SK-N-DZ (cell line): ENCODE measurements at regions not wholly inside any gene's neighbourhood (a gene's known extent, or its start where the extent isn't known, plus 50 kb on each side); places are given as distances from the start of the nearest gene placed in this dataset.

Experiments used
- DNase-seq: peaks from one replicate; pipeline ENCODE4 v3.0.0-alpha.2; 2015; ENCODE audit warnings: low spot score

DNA sequence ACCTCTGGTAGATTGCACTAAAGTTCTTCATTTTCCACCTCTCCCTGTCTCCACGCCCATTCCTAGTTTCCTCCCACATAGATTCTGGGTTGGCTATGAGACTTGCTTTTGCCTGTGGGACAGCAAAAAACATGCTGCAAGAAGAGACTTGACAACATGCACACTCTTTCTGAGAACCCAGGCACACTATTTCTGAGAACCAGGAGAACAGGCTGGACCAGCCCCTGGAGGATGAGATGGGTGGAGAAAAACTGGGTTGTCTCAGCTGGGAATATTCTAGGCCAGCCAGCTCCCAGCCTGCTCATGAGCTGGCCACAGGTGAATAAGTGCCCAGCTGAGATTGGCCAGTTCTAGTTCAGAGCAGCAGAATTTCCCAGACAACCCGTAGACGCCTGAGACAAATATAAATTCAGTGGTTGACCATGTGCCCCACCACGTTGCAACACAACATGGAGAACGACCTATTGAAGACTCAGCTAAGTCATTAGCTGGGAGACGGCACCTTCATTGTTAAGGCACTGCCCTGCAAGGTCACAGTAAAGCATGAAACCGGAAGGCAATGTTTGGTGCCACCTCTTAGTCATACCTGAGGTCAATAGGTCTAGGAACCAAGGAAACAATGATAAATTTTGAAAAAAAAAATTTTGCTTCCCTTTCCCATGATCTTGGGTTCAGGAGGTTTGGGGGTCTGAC, 92.7 kb upstream of the AKR1E2 start:
- no peak for DNase-seq

DNA sequence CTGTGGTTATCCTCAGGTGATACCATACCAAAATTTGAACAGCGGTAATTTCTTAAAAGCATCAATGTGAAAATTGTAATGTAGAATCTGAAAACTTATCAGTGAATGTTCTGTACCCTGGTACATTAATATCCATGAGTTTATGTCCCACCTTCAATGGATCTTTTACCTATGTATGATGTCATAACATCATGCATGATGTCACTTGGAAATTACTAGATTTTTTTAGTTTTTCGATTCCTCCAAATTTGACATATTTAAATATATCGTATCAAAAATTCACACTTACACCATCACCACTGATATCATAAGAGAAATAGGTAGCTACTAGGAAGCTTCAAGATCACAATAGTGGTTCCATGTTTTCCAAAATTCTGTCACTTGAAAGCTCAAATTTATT, 95.0 kb upstream of the AKR1E2 start:
- no peak for DNase-seq

DNA sequence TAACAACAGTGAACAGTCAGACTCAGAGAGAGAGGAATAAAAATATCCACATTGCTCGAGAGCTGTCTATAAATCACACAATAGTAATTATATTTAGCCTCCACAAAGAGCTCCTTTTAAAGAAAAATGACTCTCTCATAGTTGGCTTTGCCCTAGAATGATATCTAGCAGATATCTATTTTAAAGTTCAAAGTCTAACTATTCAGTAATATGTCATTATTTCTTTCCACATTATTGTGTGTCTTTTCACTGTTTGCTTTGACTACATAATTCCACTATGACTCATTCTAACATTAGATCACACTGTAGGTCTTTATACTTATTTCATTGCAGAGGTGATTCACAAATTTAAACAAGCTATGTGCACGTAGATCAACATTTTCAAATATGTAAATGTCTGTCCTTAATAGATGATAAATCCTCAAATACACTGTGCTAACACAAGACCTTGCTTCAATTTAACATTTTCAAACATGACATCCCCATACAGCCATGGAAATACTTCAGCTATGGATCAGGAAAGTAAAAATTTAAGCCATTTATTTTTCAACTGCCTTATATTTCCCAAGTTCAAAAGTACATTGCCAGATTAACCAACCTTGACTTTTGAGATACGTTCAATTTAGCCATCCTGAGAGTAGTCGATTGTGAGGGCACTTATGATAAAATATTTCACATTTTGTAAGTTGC, 99.9 kb upstream of the AKR1E2 start:
- no peak for DNase-seq

DNA sequence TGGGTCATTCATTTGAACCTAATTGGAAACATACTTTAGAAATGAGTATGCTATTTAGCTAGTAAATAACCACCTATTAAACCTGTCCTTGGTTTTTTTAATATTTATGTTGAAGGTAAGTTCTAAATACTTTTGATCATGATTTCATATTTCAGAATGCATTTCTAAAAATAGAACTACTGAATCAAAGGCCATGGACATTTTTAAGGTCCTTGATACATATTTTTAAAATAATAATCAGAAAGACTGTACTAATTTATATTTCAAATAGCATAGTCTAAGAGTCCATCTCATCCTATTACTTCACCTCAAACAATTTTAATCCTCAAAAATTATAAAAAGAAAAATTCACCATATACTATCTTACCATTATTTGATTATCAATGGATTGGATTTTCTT, 102.1 kb upstream of the AKR1E2 start:
- no peak for DNase-seq

DNA sequence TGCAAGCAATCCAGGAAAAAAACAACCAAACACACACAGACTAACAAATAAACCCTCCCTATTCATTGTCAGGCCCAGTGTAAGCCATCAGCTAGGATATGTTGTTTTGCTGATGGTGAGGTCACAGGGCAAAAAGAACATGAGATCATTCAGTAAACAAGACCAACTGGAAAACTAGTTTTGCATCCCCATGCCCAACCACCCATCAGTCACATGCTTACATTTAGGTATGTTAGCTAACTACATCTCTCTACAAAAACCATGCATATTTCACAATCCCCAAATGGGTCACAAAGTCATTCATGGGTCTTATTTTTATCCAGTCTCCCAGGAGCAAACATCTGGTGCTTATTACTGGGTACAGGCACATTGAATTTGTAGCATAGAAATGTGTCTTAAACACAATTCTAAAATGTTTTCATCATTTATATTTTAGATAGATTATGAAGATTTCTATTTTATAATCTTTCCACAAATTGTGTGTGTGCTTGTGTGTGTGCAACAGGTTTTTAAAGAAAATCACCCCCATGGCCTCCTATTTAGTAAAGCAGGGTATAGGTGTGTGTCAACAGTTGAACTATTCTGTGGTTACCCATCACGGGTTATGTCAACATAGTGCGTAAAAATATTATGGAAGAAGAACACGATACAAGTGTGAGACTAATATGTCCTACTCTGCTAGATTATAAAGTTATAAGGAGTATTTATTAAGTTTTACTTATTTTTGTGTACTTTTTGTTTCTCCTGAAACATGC, 103.8 kb upstream of the AKR1E2 start:
- no peak for DNase-seq

DNA sequence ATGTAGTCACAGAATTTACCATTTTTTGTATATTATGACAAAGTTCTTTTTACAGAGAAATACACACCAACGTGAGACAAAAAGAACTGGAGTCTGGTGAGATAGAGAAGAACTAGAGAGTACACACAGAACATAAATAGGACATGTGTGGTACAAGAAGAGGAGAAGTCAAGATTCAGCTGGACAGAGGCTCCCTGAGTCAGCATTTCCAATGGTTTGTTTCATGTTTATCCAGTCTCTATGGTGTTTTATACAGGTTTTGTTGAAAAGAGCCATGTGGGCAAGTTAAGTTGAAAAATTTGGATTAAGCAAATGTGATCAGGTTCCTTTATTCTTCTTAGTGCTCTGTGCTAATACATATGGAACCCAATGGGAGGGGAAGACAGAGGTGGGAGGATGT, 105.5 kb upstream of the AKR1E2 start:
- DNase-seq: no peak

DNA sequence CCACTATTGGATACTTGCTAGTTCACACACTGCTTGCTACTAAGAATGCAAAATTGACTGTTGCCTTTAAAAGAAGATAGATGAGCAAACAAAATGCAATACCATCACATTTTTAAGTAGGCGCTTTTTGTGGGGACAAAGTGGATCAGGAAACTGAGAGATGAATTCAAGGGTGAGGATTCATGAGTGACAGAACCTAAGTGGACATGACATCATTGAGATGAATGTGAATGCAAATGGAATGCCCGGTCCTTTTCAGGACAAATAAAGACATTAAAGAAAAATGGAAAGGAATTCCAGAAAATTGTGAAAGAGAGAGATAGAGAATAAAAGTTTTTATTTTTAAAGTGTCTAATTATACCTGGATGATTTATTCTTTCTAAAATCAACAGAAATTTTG, 106.3 kb upstream of the AKR1E2 start:
- no peak for DNase-seq

DNA sequence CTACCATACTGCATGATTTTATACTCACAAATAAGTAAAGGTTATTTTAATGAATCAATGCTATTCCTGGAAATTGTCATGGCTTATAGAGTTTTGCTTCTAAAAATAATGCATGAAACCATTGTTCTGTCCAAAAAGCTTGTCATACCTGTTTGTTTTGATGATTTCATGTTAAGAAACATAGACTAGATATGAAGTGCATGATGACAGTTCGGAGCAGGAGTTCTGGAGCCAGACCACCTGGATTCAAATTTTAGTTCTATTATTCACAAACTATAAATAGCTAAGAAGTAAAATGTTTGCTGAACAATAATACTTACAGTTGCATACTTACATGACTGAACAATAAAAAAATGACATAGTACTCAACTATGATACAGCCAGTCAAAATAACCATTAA, 107.0 kb upstream of the AKR1E2 start:
- no peak for DNase-seq

DNA sequence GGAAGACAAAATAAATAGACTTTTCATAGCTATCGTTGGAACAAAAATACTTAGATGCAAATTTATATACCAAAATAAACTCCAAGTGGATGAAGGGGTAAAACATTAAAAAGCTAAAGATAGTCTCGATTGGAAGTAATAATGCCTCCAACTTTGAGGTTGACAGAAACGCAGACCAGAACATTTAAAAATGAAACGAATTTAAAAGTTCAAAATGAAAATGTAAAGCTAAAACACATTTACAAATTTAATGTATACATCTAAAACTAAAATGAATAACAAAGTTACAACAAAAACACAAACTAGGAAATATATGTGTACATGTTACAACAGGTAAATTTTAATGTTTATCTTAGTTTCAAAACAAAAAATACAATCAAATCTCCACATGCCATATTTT, 107.5 kb upstream of the AKR1E2 start:
- no peak for DNase-seq

DNA sequence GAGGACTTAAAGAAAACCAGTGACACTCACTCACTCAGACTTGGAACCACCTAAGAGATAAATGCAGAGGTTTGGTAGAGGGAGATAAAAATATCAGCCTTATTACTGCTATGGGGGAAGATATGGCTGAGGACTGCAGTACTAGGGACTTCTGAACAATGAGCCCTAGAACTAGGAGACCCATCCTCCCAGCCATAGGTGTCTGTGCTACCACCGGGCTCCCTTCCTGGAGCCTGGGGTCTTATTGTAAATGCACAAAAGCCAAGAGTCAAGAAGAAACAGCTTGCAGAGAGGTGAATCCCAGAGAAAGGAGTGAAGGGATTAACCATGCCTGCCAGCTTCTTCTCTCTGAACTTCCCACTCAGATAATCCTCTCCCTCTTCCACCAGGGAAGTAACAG, 108.3 kb upstream of the AKR1E2 start:
- no peak for DNase-seq

DNA sequence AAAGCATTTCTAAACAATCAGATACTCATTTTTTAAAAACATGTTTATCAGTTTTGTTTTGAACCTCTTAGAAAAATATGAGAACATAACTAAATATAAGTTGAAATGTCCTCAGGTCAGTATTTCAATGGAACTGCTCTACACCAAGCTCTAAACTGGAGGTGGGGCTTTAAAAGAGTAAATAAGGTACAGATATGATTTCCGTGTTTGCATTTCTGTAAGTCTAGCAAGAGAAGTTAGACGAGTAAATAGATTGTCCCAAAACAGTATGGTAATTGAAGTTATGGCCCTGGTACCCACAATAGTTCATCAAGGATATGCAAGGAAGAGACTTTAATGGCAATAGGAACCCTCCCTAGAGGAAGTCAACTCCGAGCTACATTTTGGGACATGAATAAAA, 115.1 kb upstream of the AKR1E2 start:
- DNase-seq: no peak

DNA sequence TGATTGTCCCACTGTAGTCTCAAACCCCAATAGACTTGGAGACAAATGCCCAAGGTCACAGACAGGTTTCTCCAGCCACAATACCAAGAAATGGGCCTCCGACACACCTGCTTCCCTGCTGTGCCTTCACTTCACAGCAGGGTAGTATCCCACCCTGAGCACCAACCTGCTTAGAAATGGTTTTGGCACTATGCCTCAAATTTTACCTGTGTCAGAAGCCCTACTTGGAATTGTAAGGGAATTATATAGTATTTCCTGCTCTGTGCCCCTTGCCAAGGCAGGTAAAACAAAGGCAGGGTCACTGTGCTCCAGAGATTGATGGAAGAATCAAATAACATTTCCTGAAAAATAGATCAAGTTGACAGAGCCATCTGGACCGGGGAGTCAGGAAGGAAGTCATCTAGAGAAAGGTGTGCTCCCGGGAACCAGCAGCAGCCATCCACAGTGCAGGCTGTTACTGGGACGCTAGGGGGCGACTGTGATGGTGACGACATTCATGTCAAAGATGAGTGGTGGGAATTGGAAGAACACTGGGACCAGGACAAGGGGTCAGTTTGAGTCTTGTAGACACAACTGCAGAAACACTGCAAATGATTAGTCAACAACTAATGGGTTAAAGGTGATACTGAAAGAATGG, 117.8 kb upstream of the AKR1E2 start:
- no peak for DNase-seq

DNA sequence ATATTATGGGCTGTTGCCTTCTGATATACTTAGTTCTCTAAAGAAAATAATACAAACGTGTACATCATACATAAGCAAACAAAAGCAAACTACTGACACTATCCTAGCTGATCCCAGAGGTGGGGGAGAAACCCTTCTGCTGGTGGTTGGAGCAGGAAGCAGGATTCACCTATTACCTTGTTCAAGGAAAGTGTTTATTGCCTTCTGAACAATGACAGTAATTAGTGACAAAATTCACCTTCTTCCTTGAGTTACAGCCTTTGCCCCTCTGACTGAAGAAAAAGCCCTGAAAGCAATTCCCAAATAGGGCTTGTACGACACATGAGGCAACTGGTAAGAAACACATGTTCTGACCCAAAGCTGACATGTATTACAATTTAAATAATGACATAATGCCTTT, 118.8 kb upstream of the AKR1E2 start:
- DNase-seq: no peak

DNA sequence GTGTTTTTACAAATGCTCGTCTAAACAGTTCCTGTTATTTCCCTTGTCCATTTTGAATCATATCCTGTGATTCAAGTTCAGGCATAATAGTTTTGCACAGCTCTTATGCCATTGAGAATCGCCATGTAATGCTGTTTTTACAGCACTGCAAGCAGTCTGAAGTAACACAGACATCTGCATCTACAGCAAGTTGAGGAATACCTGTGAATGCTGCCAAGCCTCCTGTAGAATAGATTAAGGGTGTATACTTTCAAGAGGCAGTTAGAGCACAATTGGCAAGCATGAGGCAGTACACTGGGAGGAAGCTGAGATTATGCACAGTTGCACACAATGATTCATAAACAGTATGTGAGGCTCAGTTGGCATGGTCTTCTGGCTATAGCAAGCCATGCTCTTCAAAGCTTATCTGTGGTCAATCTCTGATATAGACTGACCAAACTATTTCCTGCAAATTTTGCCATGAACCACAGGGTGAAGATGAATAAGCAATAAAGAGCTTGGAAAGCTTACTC, 121.9 kb upstream of the AKR1E2 start:
- no peak for DNase-seq

DNA sequence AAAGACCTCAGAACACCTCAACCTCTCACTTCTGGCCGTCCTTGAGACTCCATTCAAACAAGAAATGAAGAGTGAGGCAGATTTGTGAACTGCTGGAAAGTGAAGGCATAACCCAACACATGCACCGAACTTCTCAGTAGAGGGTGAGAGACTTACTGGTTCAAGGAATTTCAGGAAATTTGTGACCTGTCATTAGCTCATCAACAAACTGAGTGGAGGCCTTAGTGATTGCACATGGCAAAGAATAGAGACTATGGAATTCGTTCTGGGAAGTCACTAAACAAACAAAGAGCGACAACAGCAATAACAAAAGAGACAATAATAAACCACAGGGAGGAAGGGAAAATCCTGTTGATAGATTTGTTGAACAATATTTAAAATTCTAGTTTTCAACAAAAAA, 125.0 kb upstream of the AKR1E2 start:
- no peak for DNase-seq

DNA sequence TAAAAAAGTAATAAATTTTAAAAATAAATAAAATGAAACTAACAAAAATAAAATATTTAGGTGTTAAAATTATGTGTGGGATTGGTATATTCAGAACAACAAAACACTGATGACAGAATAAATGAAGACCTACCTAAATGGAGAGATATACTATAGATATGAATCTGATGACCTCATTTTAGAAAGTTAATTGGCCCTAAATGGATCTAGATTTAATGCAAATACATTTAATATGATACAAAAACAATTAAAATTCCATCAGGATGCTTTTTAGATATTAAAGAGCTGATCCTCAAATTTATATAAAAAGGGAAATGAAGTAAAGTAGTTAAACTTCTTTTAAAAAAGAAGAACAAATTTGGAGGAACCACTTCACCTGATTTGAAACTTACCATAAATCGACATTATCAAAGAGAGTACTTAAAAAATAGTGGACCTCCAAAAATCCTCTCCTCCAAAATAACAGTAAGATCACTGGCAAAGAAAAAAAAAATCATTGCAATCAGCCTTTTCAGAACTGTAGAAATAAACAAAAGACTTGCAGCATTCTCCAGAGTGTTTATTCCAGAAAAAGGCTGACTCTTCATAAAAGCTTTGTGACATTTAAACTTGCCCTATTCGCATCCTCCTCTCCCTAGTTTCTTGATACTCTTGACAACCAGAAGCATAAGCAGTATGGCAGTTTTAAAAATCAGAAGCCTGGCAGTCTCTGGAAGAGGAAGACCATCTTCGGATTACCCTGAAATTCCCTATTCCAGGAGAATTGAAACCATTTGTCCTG, 125.9 kb upstream of the AKR1E2 start:
- no peak for DNase-seq

DNA sequence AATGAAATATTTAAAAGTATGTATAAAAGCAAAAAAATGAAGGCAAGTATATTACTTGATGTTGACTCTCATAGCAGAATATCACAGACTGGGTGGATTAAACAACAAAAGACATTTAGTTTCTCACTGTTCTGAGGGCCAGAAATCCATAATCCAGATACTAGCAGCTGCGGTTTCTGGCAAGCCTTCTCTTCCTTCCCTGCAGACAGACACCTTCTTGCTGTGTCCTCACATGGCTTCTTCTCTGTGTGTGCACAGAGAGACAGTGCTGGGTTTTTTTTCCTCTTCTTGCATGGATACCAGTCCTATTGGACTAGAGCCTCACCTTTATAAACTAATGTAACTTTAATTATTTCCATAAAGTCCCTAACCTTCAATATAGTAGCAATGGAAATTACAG, 127.9 kb upstream of the AKR1E2 start:
- no peak for DNase-seq

DNA sequence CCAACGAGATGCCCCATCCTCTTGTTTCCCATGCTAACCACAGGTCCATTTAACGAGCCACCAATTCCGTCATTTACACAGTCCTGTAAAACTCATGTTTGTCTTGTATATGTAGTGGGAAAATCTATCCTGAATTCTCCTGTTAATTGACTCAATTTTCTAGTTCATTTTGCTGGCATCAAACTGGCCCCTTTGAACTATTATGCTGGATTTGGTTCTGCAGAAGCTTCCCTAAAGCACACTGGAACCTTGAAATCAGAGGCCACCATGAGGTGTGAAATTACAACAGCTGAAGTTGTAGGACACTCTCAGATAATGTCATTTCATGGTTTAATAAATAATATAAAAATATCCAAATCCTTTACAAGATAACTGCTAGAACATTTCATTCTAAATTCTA, 129.8 kb upstream of the AKR1E2 start:
- no peak for DNase-seq

DNA sequence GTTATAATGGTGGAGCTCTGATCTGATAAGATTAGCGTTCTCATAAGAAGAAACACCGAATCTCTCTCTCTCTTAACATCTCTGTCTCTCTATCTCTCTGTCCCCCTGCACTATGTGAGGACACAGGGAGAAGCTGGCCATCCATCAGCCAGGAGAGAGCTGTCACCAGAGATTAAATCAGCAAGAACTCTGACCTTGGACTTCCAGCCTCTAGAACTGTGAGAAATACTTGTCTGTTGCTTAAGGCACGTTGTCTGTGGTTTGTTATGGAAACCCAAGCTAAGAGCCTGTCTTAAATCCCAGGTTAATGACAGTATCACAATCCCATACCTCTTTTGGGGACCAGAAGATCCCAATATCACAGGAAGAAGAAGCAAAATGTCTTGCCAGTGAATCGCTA, 132.0 kb upstream of the AKR1E2 start:
- DNase-seq: no peak

DNA sequence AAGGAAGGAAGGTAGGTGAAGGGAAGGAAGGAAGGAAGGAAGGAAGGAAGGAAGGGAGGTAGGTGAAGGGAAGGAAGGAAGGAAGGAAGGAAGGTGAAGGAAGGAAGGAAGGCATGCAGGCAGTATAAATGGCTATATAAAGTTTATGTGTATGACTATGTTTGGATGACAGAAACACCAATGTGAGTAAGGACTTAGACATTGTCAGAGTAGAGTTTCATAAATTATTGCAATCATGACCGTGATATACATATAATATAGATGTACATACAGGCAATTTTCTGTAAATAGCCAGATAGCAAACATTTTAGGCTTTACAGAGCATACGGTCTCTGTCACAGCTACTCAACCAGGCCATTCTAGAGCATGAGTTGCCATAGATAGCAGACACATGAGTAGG, 133.8 kb upstream of the AKR1E2 start:
- no peak for DNase-seq

DNA sequence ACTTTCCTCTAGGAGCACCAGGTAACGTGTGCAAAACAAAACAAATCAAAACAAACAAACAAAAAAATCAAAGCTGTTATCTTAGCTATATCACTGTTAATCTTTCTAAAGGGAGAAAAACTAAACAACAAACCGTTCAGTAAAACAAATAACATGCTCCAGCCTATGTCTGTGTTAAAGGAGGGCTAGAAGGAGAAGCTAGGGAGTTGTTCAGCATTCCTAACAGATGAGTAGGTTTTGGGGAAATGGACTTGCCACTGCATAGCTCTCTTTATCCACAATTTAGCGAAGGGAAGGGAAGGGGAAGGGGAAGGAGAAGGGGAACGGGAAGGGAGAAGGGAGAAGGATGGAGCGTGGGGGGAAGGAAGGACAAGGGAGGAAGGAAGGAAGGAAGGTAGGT, 134.2 kb upstream of the AKR1E2 start:
- no peak for DNase-seq

DNA sequence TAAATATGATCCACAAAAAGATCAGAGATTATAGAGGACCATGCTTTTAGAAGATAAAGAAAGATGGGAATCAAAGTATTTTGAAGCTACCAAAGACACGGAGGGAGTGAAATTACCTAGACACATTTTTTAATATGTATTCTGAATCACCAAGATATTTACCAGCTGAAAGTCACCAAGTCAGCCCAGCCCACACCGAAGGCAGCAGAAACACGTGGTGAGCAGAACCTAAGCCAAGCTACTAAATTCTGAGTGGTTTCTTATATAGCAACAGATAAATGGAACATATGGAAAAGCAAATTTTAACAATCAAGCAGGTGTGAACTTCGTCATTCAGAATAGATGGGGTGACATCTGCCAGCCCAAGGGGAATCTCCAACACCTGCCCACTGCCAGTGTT, 134.7 kb upstream of the AKR1E2 start:
- DNase-seq: no peak
